H1 (cell line): ENCODE measurements at regions not wholly inside any gene's neighbourhood (a gene's known extent, or its start where the extent isn't known, plus 50 kb on each side); places are given as distances from the start of the nearest gene placed in this dataset.

Experiments used
- CTCF ChIA-PET: fragments of 300-600 bp; sonication (Branson Sonifier 250); formaldehyde crosslinking; loops from one replicate; lab custom pipeline; 2021; ENCODE audit not compliant: partially characterized antibody; lab: Charles Lee
- POLR2A ChIA-PET: fragments of 300-600 bp; sonication (Branson Sonifier 250); formaldehyde crosslinking; loops from one replicate; lab custom pipeline; 2021; ENCODE audit warnings: inconsistent platforms; ENCODE audit not compliant: partially characterized antibody; lab: Charles Lee
- DNase-seq, 2 experiments: peaks; one replicate each; pipeline versions ENCODE4 v3.0.0 to v3.0.0-alpha.2; 2010 to 2022; ENCODE audit warnings: low spot score in 2 of 2, low read depth in 1 of 2, mixed read lengths in 1 of 2
- FAIRE-seq: peaks from 2 replicates; lab custom pipeline; 2011; peaks lifted over from hg19 to GRCh38; lab: Jason Lieb, UNC
- H2AFZ ChIP-seq: 2 replicates; pipeline ENCODE4 v1.8.1; 2012; ENCODE audit warnings: low read length, inconsistent platforms
- H2AK5ac ChIP-seq: 2 replicates; pipeline ENCODE4 v1.6.1; 2013; ENCODE audit warnings: low read depth, low read length
- H2BK120ac ChIP-seq: replicated peaks from 2 replicates; pipeline ENCODE3; 2013; ENCODE audit warnings: low read depth, low read length, inconsistent platforms
- H2BK12ac ChIP-seq: 2 replicates; pipeline ENCODE4 v1.6.1; 2013; ENCODE audit warnings: low read depth, low read length
- H2BK15ac ChIP-seq: 2 replicates; pipeline ENCODE4 v1.6.1; 2013; ENCODE audit warnings: low read length
- H2BK20ac ChIP-seq: 2 replicates; pipeline ENCODE4 v1.6.1; 2013; ENCODE audit warnings: low read length
- H2BK5ac ChIP-seq: 2 replicates; pipeline ENCODE4 v1.6.1; 2013; ENCODE audit warnings: low read depth, low read length
- H3K14ac ChIP-seq: 2 replicates; pipeline ENCODE4 v1.6.1; 2013; ENCODE audit warnings: inconsistent platforms; ENCODE audit not compliant: insufficient read length
- H3K18ac ChIP-seq: 2 replicates; pipeline ENCODE4 v1.6.1; 2013; ENCODE audit warnings: low read length; ENCODE audit errors: extremely low read depth
- H3K23ac ChIP-seq: 2 replicates; pipeline ENCODE4 v1.6.1; 2013; ENCODE audit warnings: inconsistent platforms; ENCODE audit not compliant: insufficient read length
- H3K23me2 ChIP-seq: 2 replicates; pipeline ENCODE4 v1.6.1; 2013; ENCODE audit warnings: low read depth, low read length
- H3K27ac ChIP-seq: 2 replicates; pipeline ENCODE4 v1.6.1; 2011; ENCODE audit warnings: low read depth, low read length, inconsistent platforms
- H3K27me3 ChIP-seq, 4 experiments: replicated peaks in 1 of 4; 1 replicate in 1 of 4; 2 replicates in 3 of 4; pipeline versions ENCODE4 v1.6.1 to v1.8.1; 2011 to 2013; ENCODE audit warnings: low read length in 3 of 4, mild to moderate bottlenecking in 3 of 4, inconsistent platforms in 2 of 4, mixed read lengths in 2 of 4, moderate library complexity in 1 of 4; ENCODE audit not compliant: control insufficient read depth in 3 of 4, insufficient read depth in 3 of 4; ENCODE audit errors: extremely low read depth in 1 of 4
- H3K36me3 ChIP-seq, 4 experiments: 2 replicates each; pipeline versions ENCODE4 v1.6.1 to v1.8.1; 2011 to 2013; ENCODE audit warnings: mild to moderate bottlenecking in 4 of 4, low read length in 3 of 4, moderate library complexity in 2 of 4, control low read depth in 1 of 4, inconsistent platforms in 1 of 4; ENCODE audit not compliant: insufficient read depth in 4 of 4, control insufficient read depth in 2 of 4
- H3K4ac ChIP-seq: replicated peaks from 2 replicates; pipeline ENCODE3; 2013; ENCODE audit warnings: low read length, low read depth, mixed read lengths, inconsistent platforms; ENCODE audit not compliant: insufficient read length
- H3K4me1 ChIP-seq, 4 experiments: replicated peaks in 1 of 4; 1 replicate in 1 of 4; 2 replicates in 3 of 4; pipeline versions ENCODE4 v1.6.1 to v1.8.1; 2011 to 2013; ENCODE audit warnings: low read length in 3 of 4, inconsistent platforms in 2 of 4, mixed read lengths in 1 of 4; ENCODE audit not compliant: insufficient read depth in 4 of 4, control insufficient read depth in 3 of 4
- H3K4me2 ChIP-seq, 2 experiments: 2 replicates each; pipeline versions ENCODE4 v1.6.1 to v1.8.1; 2011 to 2013; ENCODE audit warnings: low read depth in 2 of 2, low read length in 2 of 2, control low read depth in 1 of 2, inconsistent platforms in 1 of 2, mild to moderate bottlenecking in 1 of 2; ENCODE audit not compliant: insufficient read depth in 1 of 2
- H3K4me3 ChIP-seq, 4 experiments: fragments of 200-600, 300-600 bp in 1 of 4; sonication (generic), shearing (Covaris generic), sonication (Bioruptor Twin) in 1 of 4; 2 replicates each; pipeline versions ENCODE4 v1.5.1 to v1.8.1; 2011 to 2016; ENCODE audit warnings: low read length in 4 of 4, low read depth in 3 of 4, control low read depth in 2 of 4, inconsistent platforms in 2 of 4, mild to moderate bottlenecking in 2 of 4, mixed read lengths in 1 of 4, moderate library complexity in 1 of 4; ENCODE audit not compliant: insufficient read depth in 2 of 4; ENCODE audit errors: extremely low read depth in 1 of 4
- H3K56ac ChIP-seq: replicated peaks from 2 replicates; pipeline ENCODE3; 2013; ENCODE audit warnings: low read depth, mild to moderate bottlenecking, mixed read lengths, low read length, inconsistent platforms; ENCODE audit not compliant: insufficient read length
- H3K79me1 ChIP-seq: 2 replicates; pipeline ENCODE4 v1.6.1; 2013; ENCODE audit warnings: low read depth, low read length, control low read depth
- H3K79me2 ChIP-seq, 2 experiments: 2 replicates each; pipeline versions ENCODE4 v1.6.1 to v1.8.1; 2012 to 2013; ENCODE audit warnings: low read length in 2 of 2, mild to moderate bottlenecking in 2 of 2, inconsistent platforms in 1 of 2; ENCODE audit not compliant: insufficient read depth in 2 of 2, control insufficient read depth in 1 of 2
- H3K9ac ChIP-seq, 4 experiments: replicated peaks in 1 of 4; 1 replicate in 1 of 4; 2 replicates in 3 of 4; pipeline versions ENCODE4 v1.6.1 to v1.8.1; 2011 to 2013; ENCODE audit warnings: low read depth in 3 of 4, low read length in 3 of 4, control low read depth in 2 of 4, mild to moderate bottlenecking in 2 of 4, moderate library complexity in 2 of 4, inconsistent platforms in 1 of 4; ENCODE audit errors: extremely low read depth in 1 of 4
- H3K9me3 ChIP-seq, 2 experiments: 2 replicates each; pipeline versions ENCODE4 v1.6.1 to v1.8.1; 2012 to 2013; ENCODE audit warnings: mild to moderate bottlenecking in 2 of 2, moderate library complexity in 2 of 2, control low read depth in 1 of 2, inconsistent platforms in 1 of 2, low read depth in 1 of 2, low read length in 1 of 2, mixed read lengths in 1 of 2; ENCODE audit not compliant: insufficient read depth in 2 of 2
- H4K20me1 ChIP-seq, 2 experiments: replicated peaks in 1 of 2; 2 replicates each; pipeline versions ENCODE3 to v1.8.1; 2011 to 2013; ENCODE audit warnings: inconsistent platforms in 2 of 2, low read length in 2 of 2, mild to moderate bottlenecking in 1 of 2; ENCODE audit not compliant: insufficient read depth in 2 of 2, control insufficient read depth in 1 of 2
- H4K5ac ChIP-seq: 2 replicates; pipeline ENCODE4 v1.6.1; 2013; ENCODE audit warnings: low read length, low read depth, mixed read lengths, inconsistent platforms; ENCODE audit not compliant: insufficient read length
- H4K8ac ChIP-seq: 2 replicates; pipeline ENCODE4 v1.8.0; 2013; ENCODE audit warnings: mild to moderate bottlenecking, moderate library complexity, low read length, inconsistent platforms; ENCODE audit not compliant: insufficient read depth; ENCODE audit errors: extremely low read depth
- H4K91ac ChIP-seq: replicated peaks from 2 replicates; pipeline ENCODE3; 2013; ENCODE audit warnings: low read length, mixed read lengths, inconsistent platforms; ENCODE audit not compliant: insufficient read length
- ASH2L ChIP-seq: fragments of 200-600, 300-600 bp; sonication (generic); IDR thresholded peaks from one replicate; pipeline ENCODE4 v1.7.1; 2017; ENCODE audit warnings: low read length
- CHD2 ChIP-seq: IDR thresholded peaks from 2 replicates; pipeline ENCODE4 v1.6.1; 2012; ENCODE audit warnings: low read length, improper control_type of control experiment
- EP300 ChIP-seq, 2 experiments: IDR thresholded peaks; 1 replicate in 1 of 2; 2 replicates in 1 of 2; pipeline ENCODE4 v1.6.1; 2011 to 2012; ENCODE audit warnings: low read depth in 2 of 2, low read length in 2 of 2, mild to moderate bottlenecking in 2 of 2, borderline replicate concordance in 1 of 2, inconsistent platforms in 1 of 2, moderate library complexity in 1 of 2
- KDM1A ChIP-seq: fragments of 200-600, 300-600 bp; sonication (generic); IDR thresholded peaks from 2 replicates; pipeline ENCODE4 v1.7.1; 2016; ENCODE audit warnings: mild to moderate bottlenecking, low read length, borderline replicate concordance
- KDM5A ChIP-seq: fragments of 200-600 bp; IDR thresholded peaks from 2 replicates; pipeline ENCODE4 v1.7.1; 2012; ENCODE audit warnings: mild to moderate bottlenecking, low read length, inconsistent platforms, mixed read lengths
- NRF1 ChIP-seq: IDR thresholded peaks from 2 replicates; pipeline ENCODE4 v1.6.1; 2011; ENCODE audit warnings: mild to moderate bottlenecking, low read depth, low read length, improper control_type of control experiment
- RNF2 ChIP-seq: fragments of 200-900, 300-1000 bp; sonication (generic); IDR thresholded peaks from 2 replicates; pipeline ENCODE4 v1.7.1; 2016; ENCODE audit warnings: borderline replicate concordance, low read depth, mild to moderate bottlenecking, antibody characterized with exemption, low read length; ENCODE audit not compliant: poor library complexity, severe bottlenecking; ENCODE audit errors: missing control alignments
- RXRA ChIP-seq: IDR thresholded peaks from 2 replicates; pipeline ENCODE4 v1.6.1; 2011; ENCODE audit warnings: low read depth, mild to moderate bottlenecking, low read length, moderate library complexity; ENCODE audit not compliant: insufficient read depth
- SP4 ChIP-seq: IDR thresholded peaks from 2 replicates; pipeline ENCODE4 v1.6.1; 2012; ENCODE audit warnings: low read length, inconsistent platforms
- TEAD4 ChIP-seq: IDR thresholded peaks from 2 replicates; pipeline ENCODE4 v1.6.1; 2012; ENCODE audit warnings: low read depth, low read length, inconsistent platforms, mixed read lengths
- ZNF274 ChIP-seq: IDR thresholded peaks from 2 replicates; pipeline ENCODE4 v1.7.0; 2012; ENCODE audit warnings: low read length, borderline replicate concordance; ENCODE audit errors: extremely low read depth
- WGBS, 2 experiments: shearing (Covaris generic) in 1 of 2; methylation state at CpG; one replicate each; pipeline versions ENCODE4 v1.1.6 to v1.1.7; 2013 to 2015; ENCODE audit warnings: low lambda C conversion rate in 2 of 2, mixed read lengths in 2 of 2, inconsistent platforms in 1 of 2, low coverage in 1 of 2, missing lambda C conversion rate in 1 of 2; ENCODE audit not compliant: insufficient replicate concordance in 2 of 2, insufficient coverage in 1 of 2, insufficient read length in 1 of 2; ENCODE audit errors: extremely low coverage in 1 of 2, missing lambda C conversion rate in 1 of 2; 5-methylcytosine and 5-hydroxymethylcytosine counted together
- TF ChIP-seq, protein P1 (sequence below): IDR thresholded peaks from 2 replicates; pipeline ENCODE4 v1.6.1; 2011; ENCODE audit warnings: low read length, improper control_type of control experiment
- TF ChIP-seq, protein P2 (sequence below): IDR thresholded peaks from 2 replicates; pipeline ENCODE4 v1.6.1; 2012; ENCODE audit warnings: inconsistent platforms

DNA sequence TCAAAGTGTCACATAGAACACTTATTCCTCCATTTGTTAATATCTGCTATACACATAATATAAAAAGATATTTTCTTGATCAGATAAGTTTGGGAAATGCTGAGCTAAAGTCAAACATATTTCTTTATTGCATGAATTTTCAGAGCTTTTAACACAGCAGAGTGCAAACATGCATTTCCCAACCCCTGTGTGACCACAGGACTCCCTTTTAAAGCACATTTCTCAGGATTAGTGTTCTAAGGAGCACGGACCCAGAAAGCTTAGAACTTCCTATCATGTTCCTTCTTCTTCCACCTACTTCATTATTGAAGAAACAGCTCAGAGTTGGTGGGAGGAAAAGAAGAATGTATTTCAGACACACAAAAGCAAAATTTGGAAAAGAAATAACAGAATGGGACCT is 109.1 kb upstream of the CDC42BPA start:
- H2BK15ac ChIP-seq: no peak overlapping the region
- CTCF ChIA-PET: interaction anchor here (1.0 to 2.3 kb wide), 2 partner anchors 20 to 21 kb away, joined by 3 to 7 read pairs; no protein-coding TSS in a partner anchor
- TF ChIP-seq RXRA (no peak), EP300 (IDR thresholded peaks at IDR 0.05; ENCODE audit: borderline replicate concordance in 1 of 2, low read depth in 2 of 2, low read length in 2 of 2) (no peak), CHD2 (no peak), KDM5A (no peak), NRF1 (no peak), RNF2 (no peak), ZNF274 (no peak), TEAD4 (no peak), ASH2L (no peak), KDM1A (no peak), SP4 (no peak)
- TF ChIP-seq, protein P1, sequence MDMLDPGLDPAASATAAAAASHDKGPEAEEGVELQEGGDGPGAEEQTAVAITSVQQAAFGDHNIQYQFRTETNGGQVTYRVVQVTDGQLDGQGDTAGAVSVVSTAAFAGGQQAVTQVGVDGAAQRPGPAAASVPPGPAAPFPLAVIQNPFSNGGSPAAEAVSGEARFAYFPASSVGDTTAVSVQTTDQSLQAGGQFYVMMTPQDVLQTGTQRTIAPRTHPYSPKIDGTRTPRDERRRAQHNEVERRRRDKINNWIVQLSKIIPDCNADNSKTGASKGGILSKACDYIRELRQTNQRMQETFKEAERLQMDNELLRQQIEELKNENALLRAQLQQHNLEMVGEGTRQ: no peak
- TF ChIP-seq, protein P2, sequence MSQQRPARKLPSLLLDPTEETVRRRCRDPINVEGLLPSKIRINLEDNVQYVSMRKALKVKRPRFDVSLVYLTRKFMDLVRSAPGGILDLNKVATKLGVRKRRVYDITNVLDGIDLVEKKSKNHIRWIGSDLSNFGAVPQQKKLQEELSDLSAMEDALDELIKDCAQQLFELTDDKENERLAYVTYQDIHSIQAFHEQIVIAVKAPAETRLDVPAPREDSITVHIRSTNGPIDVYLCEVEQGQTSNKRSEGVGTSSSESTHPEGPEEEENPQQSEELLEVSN: no peak

More for the DNA sequence above, 109.1 kb upstream of the CDC42BPA start:
- Histone ChIP-seq H4K8ac (no peak overlapping the region), H4K91ac (no peak overlapping the region), H3K23me2 (no peaks in the 10 kb centered on the region), H2AK5ac (no peak overlapping the region), H2AFZ (no peak overlapping the region), H3K9me3 (0 out of 4 replicates have a peak, but pooled peaks cover 0 to 2% of the 10 kb centered on the region in 2 experiments), H3K23ac (no peak overlapping the region), H2BK5ac (no peak overlapping the region), H3K4me3 (no peak overlapping the region), H2BK120ac (no peak overlapping the region), H3K27ac (no peak overlapping the region), H3K79me1 (no peaks in the 10 kb centered on the region), H2BK12ac (no peak overlapping the region), H4K5ac (no peak overlapping the region), H2BK20ac (no peak overlapping the region), H3K79me2 (no peaks in the 10 kb centered on the region), H3K18ac (no peak overlapping the region), H3K4me1 (peaks cover 0 to 5% (median 0%) of the 10 kb centered on the region in 4 experiments; a peak in 2 of 7 replicates), H3K4ac (no peak overlapping the region), H3K14ac (no peak overlapping the region), H4K20me1 (no peaks in the 10 kb centered on the region), H3K56ac (no peak overlapping the region), H3K4me2 (no peak overlapping the region), H3K9ac (no peak overlapping the region), H3K36me3 (no peaks in the 10 kb centered on the region), H3K27me3 (no peaks in the 10 kb centered on the region)
- WGBS, 2 experiments: 73% methylated on average over 1 of the region's 1 CpG; no CpG with 5 or more reads in 1 of the 2 experiments
- FAIRE-seq (no peak), DNase-seq (no peak)
- POLR2A ChIA-PET: no interaction called here
